HG03066 (cell line): ENCODE measurements at regions not wholly inside any gene's neighbourhood (a gene's known extent, or its start where the extent isn't known, plus 50 kb on each side); places are given as distances from the start of the nearest gene placed in this dataset.
"Not testable (repeated sequence)": the region's sequence is repeated elsewhere in the genome, so short reads cannot be mapped to it uniquely, and the experiment has no call there.

Source experiments
- ATAC-seq: cut with Tn5 transposase; IDR thresholded peaks from one replicate; pipeline ENCODE4 v1.9.1; 2021; ENCODE audit warnings: low read depth; ENCODE audit not compliant: unreplicated experiment

DNA sequence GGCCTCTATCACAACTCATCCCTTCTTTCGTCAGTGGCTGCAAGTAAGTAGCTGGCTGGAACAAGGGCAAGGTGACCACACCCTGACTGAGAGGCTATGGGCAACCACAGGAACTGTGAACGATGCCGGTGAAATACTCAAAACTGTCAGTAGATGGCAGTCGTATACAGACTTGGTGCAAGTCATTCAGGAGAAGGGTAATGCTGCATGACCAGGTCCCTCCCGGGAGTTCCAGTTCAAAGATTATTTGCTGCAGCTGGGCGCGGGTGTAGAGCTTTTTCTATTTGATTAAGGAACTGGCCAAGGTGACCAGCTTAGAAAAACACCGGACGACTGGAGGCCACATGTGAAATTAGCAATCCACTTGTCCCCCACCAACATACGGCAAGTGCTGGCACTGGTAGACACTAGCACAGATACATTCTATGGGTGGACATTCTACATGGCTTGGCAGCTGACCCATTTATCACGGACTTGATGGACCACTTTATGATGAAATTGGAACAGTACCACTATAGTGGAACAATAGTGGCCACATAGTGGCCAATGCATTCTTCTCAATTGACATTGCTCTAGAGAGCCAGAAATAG is 726.6 kb downstream of the TRAM1L1 start:
- peak; percentile 97 for ATAC-seq

DNA sequence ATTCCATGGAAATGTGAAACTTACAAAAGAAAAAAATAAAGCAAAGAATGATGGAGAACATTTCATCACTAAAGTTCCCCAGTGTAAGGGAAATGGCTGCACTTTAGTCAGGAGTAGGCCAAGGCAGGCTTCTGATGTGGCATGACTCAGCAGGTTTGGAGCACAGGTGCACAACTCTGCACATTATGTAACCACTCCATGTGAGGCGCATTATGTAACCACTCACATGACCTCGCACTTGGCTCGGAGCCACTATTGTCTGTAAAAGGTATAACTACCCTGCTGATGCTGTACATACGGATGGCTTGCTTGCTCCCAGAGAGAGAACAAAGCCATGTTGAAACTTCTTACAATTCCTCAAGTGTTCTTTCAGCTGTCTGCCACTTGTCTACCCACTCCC is 727.6 kb downstream of the TRAM1L1 start:
- ATAC-seq: no peak

DNA sequence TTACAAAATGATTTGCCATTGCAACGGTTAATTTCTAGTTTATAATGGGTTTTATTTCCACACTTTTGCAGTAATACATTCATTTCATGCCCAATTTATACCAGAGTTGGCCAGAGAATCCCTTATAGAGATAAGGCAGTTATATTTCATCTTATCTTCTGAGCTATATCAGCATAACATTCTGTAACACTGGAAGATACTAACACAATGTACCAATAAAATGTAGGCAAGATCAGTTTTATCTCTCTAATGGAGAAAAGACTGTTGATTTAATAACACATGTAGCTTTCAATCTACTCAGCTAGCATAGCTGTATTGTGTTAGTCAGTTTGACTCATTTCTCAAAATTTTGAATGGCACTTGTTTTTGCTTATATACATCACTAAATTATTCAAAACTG is 738.6 kb downstream of the TRAM1L1 start:
- no peak for ATAC-seq

DNA sequence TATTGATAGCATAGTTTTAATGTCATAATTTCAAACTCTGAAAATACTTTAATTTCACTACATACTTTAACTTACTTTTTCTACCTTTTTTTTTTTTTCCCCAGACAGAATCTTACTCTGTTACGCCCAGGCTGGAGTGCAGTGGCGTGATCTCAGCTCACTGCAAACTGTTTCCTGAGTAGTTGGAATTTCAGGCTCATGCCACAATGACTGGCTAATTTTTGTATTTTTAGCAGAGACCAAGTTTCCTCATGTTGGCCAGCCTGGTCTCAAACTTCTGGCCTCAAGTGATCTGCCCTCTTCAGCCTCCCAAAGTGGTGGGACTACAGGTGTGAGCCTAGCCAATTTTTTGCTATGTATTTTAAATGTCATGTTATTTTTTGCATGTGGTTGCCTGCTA is 741.6 kb downstream of the TRAM1L1 start:
- no peak for ATAC-seq

DNA sequence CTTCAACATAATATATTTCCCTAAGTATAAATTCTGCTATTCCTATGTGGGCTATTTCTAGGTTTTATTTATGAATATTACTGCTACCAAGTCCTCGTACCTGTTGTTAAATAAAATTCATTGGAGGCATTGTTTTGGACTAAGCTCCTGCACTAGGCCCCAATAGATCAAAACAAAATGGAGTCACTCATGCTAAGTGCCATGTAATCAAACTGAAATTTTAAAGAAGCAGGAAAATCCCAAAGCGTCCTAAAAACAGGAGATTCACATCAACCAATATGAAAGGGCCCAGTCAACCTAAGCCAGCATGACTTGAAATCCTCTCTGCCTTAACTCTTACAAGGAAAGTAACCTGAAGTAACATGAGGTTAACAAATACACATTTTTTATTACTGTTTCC is 743.2 kb downstream of the TRAM1L1 start:
- no peak for ATAC-seq

DNA sequence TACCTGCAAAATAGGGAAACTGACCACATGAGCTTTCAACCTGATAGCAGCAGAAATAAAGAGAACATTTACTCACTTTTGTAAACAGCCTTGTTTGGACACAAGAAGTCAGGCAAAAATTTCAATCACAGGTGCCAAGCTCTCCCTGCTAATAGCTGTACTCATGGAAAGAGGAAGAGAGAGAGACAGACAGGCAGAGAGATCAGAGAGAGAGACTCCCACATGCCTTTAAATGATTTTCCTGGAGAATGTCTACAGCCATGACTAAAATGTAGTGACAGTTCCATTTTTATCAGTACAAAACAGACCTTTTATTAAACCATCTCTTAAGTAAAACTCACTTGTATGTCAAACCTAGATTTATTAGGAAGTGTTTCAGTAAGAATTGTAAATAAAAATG is 752.9 kb downstream of the TRAM1L1 start:
- ATAC-seq: no peak

DNA sequence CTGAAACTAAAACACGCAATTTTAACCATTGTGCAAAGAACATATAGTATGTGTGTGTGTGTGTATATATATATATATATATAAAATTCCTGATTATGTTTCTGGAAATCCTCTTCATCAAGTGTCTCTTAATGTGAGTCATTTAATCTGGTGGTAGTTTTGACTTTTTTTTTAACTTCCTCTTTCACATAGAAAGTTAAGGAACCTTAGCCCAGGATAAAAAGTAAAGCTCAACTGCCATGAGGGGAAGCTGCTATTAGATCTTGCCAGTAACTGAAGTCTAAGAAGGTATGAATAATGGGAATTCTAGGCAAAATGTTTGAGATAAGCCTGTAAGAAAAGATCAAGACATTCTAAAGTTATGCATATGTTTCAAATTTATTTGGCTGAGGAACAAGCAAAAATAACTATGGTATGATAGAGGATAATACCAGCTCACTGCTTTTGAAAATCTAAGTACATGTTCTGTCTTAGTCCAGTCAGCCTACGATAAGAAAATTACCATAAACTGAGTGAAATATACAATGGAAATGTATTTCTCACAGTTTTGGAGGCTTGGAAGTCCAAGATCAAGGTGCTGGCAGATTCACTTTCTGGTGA is 757.0 kb downstream of the TRAM1L1 start:
- ATAC-seq: no peak

DNA sequence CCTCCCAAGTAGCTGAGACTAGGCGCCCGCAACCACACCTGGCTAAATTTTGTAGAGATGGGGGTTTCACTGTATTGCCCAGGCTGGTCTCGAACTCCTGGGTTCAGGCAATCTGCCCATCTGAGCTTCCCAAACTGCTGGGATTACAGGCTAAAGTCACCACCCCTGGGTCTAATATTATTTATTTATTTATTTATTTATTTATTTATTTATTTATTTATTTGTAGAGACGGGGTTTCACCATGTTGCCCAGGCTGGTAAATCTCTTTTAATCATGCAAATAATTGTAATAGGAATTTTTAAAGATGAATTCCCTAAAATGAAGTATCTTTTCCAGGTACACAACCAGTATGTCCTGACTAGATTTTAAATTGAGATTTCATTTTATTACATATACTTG is 761.8 kb downstream of the TRAM1L1 start:
- ATAC-seq: no peak

DNA sequence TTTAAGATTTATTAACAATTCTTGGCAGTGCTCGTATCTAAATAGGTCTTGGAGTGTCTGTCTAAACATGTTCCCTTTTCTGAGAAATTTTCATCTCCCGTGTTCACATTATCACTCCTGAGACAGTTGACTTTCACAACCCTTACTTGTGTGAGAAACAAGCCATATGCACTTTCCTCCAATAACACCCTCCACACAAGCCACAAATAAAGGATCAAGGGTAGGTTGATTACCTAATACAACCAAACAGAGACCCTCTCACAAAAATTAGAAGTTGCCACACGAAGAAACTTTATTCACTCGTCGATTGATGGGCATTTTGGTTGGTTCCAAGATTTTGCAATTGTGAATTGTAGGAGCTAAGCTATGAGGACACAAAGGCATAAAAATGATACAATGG is 763.9 kb downstream of the TRAM1L1 start:
- no peak for ATAC-seq

DNA sequence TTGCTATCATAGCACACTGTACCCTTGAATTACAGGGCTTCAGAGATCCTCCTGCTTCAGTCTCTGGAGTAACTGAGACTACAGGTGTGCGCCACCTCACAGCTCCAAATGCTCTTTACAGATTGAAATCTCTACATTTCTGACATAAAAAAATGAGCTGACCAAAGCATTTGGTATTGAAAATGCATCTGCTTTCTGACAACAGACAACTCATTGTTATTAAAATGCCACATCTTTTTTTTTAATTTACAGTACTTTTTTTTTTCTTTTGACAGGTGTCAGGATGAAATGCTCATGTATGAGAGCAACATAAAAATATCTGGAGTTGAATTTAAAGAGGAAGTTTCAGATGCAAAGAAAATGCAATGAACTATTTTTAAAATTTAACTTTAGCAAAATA is 764.5 kb downstream of the TRAM1L1 start:
- ATAC-seq: no peak

DNA sequence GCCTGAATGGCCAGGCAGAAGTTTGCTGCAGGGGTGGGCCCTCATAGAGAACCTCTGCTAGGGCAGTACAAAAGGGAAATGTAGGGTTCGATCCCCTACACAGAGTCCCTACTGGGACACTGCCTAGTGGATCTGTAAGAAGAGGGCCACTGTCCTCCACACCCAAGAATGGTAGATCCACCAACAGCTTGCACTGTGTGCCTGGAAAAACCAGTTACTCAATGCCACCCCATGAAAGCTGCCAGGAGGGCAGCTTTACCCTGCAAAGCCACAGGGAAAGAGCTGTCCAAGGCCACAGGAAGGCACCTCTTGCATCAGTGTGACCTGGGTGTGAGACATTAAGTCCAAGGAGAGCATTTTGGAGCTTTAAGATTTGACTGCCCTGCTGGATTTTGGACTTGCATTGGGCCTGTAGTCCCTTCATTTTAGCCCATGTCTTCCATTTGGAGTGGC is 781.6 kb downstream of the TRAM1L1 start:
- no peak for ATAC-seq

DNA sequence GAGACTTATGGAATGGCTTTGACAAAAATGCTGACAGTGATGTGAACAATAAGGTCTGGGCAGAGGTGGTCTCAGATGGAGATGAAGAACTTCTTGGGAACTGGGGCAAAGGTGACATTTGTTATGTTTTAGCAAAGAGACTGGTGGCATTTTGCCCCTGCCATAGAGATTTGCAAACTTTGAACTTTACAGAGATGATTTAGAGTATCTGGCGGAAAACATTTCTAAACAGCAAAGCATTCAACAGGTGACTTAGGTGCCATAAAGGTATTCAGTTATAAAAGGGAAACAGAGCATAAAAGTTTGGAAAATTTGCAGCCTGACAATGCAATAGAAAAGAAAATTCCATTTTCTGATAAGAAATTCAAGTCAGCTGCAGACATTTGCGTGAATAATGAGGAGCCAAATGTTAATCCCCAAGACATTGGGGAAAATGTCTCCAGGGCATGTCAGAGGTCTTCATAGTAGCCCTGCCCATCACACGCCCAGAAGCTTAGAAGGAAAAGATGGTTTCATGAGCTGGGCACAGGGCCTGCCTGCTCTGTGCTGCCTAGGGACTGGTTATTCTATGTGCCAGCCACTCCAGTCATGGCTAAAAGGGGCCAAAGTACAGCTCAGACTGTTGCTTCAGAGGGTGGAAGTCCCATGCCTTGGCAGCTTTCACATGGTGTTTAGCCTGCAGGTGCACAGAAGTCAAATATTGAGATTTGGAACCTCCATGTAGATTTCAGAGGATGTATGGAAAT is 782.2 kb downstream of the TRAM1L1 start:
- no peak for ATAC-seq

DNA sequence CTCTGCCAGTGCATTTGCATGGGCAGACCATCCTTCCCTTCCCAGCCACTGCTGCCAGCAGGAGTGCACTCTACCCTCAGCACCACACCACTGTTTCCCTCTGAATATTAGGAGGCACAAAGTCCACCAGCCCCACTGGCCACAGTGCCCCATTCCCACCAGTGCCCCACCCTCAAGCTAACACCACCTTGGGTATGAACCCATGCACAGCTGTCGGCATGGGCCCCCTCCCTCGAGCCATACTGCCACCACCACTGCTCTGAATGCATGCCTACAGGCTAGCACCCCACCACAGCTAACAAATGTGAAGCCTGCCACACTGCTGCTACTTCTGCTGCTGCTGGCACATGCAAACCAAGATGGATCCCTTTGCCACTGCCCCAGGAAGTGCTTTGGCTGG is 810.4 kb downstream of the TRAM1L1 start:
- no peak for ATAC-seq

DNA sequence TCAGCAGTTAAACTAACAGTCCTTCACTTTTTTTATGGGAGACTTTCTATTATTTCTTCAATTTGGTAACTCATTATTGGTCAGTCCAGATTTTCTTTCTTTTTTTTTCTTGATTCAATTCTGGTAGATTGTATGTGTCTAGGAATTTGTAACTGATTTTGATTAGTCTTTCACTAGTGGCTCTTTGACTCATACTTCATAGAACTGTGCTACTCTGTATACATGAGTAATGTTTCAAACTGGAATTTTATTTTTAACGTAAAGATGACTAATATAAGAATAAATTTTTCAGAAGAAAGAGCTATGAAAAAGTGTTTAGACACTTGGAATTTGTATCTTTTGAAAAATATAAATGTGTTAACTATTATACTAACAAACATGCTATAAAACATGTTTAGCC is 813.0 kb downstream of the TRAM1L1 start:
- ATAC-seq: no peak

DNA sequence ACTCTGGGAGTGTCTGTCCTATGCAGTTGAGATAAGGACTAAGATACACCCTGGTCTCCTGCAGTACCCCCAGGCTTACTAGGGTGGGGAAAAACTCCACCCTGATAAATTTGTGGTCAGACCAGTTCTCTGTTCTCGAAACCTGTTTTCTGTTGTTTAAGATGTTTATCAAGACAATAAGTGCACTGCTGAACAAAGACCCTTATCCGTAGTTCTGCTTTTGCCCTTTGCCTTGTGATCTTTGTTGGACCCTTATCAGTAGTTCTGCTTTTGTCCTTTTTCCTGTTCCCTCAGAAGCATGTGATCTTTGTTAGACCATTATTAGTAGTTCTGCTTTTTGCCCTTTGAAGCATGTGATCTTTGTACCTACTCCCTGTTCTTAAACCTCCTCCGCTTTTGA is 824.4 kb downstream of the TRAM1L1 start:
- ATAC-seq: not testable (repeated sequence)

DNA sequence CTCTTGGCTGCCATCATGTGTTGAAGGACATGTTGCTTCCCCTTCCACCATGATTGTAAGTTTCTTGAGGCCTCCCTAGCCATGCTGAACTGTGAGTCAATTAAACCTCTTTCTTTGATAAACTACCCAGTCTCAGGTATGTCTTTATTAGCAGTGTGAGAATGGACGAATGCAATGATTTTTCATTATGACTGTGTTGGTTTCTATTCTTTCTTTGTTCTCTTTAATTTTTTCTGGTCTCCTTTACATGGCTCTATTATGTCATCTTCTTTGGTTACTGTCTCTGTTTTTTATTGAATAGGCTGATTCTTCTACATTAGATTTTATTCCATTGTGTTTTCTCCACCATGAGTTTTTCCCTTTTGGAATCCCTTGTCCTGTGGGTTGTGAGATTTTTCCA is 840.6 kb downstream of the TRAM1L1 start:
- no peak for ATAC-seq

DNA sequence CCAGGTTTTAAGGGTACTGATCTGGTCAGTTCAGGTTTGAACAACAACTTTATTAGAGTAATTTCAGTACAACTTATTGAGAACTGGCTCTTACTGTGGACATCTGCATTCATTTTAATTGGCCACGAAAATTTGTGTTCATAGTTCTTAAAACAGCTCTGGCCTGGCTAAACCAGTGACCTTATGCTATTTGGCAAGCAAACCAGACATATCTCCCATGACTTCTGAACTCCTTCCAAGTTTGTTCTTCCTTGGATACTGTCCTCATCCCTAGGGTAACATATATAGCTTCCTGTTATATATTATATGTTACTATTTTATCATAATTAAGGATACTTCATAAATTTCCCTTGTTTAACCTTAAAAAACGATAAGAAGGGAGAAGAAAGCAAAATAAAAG is 841.9 kb downstream of the TRAM1L1 start:
- ATAC-seq: no peak

DNA sequence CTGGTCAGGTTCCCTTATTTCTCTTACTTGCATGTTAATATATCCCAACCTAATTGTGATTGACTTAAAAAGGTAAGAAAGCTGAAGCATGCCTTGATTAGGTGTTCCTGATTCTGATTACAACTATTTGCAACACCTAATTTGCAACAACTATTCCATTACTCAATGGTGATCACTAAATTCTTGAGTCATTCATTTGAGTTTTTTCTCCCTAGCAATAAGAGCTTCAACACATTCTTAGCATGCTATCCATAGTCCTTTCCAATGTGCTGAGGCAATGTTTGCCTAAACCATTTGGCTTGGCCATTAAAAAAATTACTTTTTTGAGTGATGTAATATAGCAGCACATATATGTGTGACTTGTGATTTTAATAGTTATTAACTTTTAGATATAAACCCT is 851.4 kb downstream of the TRAM1L1 start:
- no peak for ATAC-seq

DNA sequence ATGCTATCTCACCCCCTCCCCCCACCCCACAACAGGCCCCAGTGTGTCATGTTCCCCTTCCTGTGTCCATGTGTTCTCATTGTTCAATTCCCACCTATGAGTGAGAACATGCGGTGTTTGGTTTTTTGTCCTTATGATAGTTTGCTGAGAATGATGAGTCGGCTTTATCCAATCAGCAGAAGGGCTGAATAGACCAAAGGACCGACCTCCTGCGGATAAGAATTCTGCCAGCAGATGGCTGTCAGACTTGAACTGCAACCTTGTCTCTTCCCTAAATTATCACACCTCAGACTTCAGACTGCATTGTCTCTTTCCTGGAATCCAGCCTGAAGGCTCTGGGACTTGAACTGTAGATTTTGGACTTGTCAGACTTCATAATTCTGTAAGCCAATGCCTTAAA is 853.4 kb downstream of the TRAM1L1 start:
- ATAC-seq: not testable (repeated sequence)

DNA sequence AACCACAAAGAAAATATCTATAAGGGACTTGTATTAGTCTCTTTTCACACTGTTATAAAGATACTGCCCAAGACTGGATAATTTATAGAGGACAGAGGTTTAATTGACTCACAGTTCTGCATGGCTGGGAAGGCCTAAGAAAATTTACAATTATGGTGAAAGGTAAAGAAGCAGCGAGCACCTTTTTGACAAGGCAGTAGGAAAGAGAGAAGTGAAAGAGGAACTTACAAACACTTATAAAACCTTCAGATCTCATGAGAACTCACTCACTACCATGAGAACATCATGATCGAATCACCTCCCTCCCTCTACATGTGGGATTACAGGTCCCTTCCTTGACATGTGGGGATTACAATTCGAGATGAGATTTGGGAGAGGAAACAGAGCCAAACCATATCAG is 856.0 kb downstream of the TRAM1L1 start:
- no peak for ATAC-seq

DNA sequence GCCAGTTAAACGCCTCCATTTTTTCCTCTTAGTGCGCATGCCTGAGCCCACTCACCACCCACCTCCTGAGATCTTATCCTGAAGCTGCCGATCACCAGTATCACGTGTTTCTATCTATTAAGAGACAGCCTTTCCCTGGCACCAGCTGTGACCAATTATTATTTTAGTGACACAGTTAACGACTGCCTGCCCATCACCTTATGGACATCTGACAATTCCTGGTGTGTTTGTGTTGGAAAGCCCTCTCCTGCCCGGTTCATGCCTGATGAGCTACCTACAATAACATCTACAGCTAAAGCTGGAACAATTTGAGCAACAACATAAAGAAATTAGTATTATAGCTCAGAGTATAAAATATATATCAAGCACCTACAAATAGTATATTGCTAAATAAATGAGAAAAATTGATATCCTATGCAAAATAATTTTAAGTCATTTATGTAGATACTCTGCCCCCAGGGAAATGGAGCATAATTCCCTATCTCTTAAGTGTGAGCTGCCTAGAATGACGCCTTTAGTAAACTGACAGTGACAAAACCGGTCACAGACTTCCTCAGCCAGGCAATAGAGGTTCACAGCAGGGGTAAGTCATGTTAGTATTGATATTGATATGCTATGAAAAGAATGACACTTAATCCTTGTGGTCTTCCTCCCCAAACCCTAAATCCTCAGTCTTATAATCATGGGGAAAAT is 862.2 kb downstream of the TRAM1L1 start:
- ATAC-seq: no peak

DNA sequence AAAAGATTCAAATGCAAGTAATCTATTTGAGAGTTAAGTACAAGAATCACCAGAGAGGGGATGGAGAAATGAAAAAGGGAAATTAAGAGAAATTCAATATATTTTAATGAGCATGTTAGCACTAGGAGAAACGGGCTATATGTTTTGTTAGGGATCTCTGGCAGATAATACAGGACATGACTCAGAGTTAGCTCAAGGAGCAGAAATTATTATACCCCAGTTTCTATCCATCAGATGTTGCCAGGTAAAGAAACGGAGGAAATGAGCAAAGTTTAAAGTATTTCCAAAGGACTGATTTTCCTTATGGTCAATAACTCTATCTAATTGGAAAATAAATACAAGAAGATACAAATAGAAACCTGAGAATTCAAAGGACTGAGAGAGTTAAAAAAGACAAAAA is 867.6 kb downstream of the TRAM1L1 start:
- no peak for ATAC-seq
